Mesenchymal stem cell (in vitro differentiated cells and primary cell): ENCODE measurements at regions not wholly inside any gene's neighbourhood (a gene's known extent, or its start where the extent isn't known, plus 50 kb on each side); places are given as distances from the start of the nearest gene placed in this dataset.

Experiments used
- DNase-seq: peaks from one replicate; pipeline ENCODE4 v3.0.0-alpha.2; 2013
- H2AFZ ChIP-seq: one replicate; pipeline ENCODE4 v1.6.1; 2013; ENCODE audit warnings: low read depth, mild to moderate bottlenecking, control low read depth, inconsistent platforms, low read length, moderate library complexity
- H2AK5ac ChIP-seq: 2 replicates; pipeline ENCODE4 v1.6.1; 2013; ENCODE audit warnings: low read length, moderate library complexity, mild to moderate bottlenecking, inconsistent platforms; ENCODE audit not compliant: severe bottlenecking
- H2BK120ac ChIP-seq: one replicate; pipeline ENCODE4 v1.6.1; 2013; ENCODE audit warnings: low read depth, mild to moderate bottlenecking, inconsistent platforms, low read length, moderate library complexity
- H2BK12ac ChIP-seq, 2 experiments: one replicate each; pipeline ENCODE4 v1.6.1; 2013; ENCODE audit warnings: inconsistent platforms in 2 of 2, low read length in 2 of 2, mild to moderate bottlenecking in 2 of 2, moderate library complexity in 2 of 2, control low read depth in 1 of 2
- H2BK15ac ChIP-seq: one replicate; pipeline ENCODE4 v1.6.1; 2013; ENCODE audit warnings: mild to moderate bottlenecking, low read depth, inconsistent platforms; ENCODE audit not compliant: poor library complexity, severe bottlenecking
- H2BK5ac ChIP-seq: 2 replicates; pipeline ENCODE4 v1.6.1; 2013; ENCODE audit warnings: low read depth, mild to moderate bottlenecking, low read length, control low read depth, inconsistent platforms; ENCODE audit not compliant: poor library complexity, severe bottlenecking
- H3K14ac ChIP-seq, 2 experiments: one replicate each; pipeline ENCODE4 v1.6.1; 2013; ENCODE audit warnings: inconsistent platforms in 2 of 2, low read length in 2 of 2, control low read depth in 1 of 2, mild to moderate bottlenecking in 1 of 2, moderate library complexity in 1 of 2
- H3K18ac ChIP-seq, 2 experiments: one replicate each; pipeline ENCODE4 v1.6.1; 2013; ENCODE audit warnings: inconsistent platforms in 2 of 2, low read length in 2 of 2, control low read depth in 1 of 2, low read depth in 1 of 2, mild to moderate bottlenecking in 1 of 2
- H3K23ac ChIP-seq, 2 experiments: one replicate each; pipeline ENCODE4 v1.6.1; 2013; ENCODE audit warnings: inconsistent platforms in 2 of 2, low read length in 2 of 2, mild to moderate bottlenecking in 2 of 2, moderate library complexity in 2 of 2, control low read depth in 1 of 2
- H3K27ac ChIP-seq: 2 replicates; pipeline ENCODE4 v1.5.1; 2013; ENCODE audit warnings: mild to moderate bottlenecking, moderate library complexity, low read length, control low read depth, inconsistent platforms; ENCODE audit not compliant: poor library complexity, severe bottlenecking
- H3K27me3 ChIP-seq, 2 experiments: 2 replicates each; pipeline versions ENCODE4 v1.6.1 to v1.7.0; 2013; ENCODE audit warnings: low read length in 2 of 2, mild to moderate bottlenecking in 2 of 2, moderate library complexity in 2 of 2, control low read depth in 1 of 2, inconsistent platforms in 1 of 2; ENCODE audit not compliant: control insufficient read depth in 1 of 2, insufficient read depth in 1 of 2
- H3K36me3 ChIP-seq, 2 experiments: 2 replicates each; pipeline versions ENCODE4 v1.6.1 to v1.7.0; 2013; ENCODE audit warnings: low read length in 2 of 2, control low read depth in 1 of 2, inconsistent platforms in 1 of 2, low read depth in 1 of 2, mild to moderate bottlenecking in 1 of 2; ENCODE audit not compliant: insufficient read depth in 2 of 2, control insufficient read depth in 1 of 2
- H3K4ac ChIP-seq, 2 experiments: one replicate each; pipeline ENCODE4 v1.6.1; 2013; ENCODE audit warnings: inconsistent platforms in 2 of 2, low read length in 2 of 2, mild to moderate bottlenecking in 2 of 2, moderate library complexity in 2 of 2, control low read depth in 1 of 2, low read depth in 1 of 2
- H3K4me1 ChIP-seq: 2 replicates; pipeline ENCODE4 v1.6.1; 2013; ENCODE audit warnings: low read depth, low read length, control low read depth; ENCODE audit not compliant: control insufficient read depth, insufficient read depth
- H3K4me2 ChIP-seq: 2 replicates; pipeline ENCODE4 v1.6.1; 2013; ENCODE audit warnings: low read length, mild to moderate bottlenecking, inconsistent platforms; ENCODE audit not compliant: poor library complexity, severe bottlenecking
- H3K4me3 ChIP-seq, 2 experiments: 2 replicates each; pipeline versions ENCODE4 v1.5.1 to v1.7.0; 2013; ENCODE audit warnings: low read length in 2 of 2, mild to moderate bottlenecking in 2 of 2, control low read depth in 1 of 2, low read depth in 1 of 2; ENCODE audit not compliant: insufficient read depth in 1 of 2
- H3K79me1 ChIP-seq: replicated peaks from 2 replicates; pipeline ENCODE4 v1.6.1; 2013; ENCODE audit warnings: mild to moderate bottlenecking, control low read depth, low read length, inconsistent platforms; ENCODE audit not compliant: poor library complexity, severe bottlenecking
- H3K9ac ChIP-seq: 2 replicates; pipeline ENCODE4 v1.7.0; 2013; ENCODE audit warnings: mild to moderate bottlenecking, low read length, moderate library complexity
- H3K9me3 ChIP-seq: 2 replicates; pipeline ENCODE4 v1.7.0; 2013; ENCODE audit warnings: mild to moderate bottlenecking, low read length; ENCODE audit not compliant: control insufficient read depth
- H4K8ac ChIP-seq: one replicate; pipeline ENCODE4 v1.6.1; 2013; ENCODE audit warnings: inconsistent platforms, mild to moderate bottlenecking, low read length, moderate library complexity
- H4K91ac ChIP-seq: one replicate; pipeline ENCODE4 v1.6.1; 2013; ENCODE audit warnings: mild to moderate bottlenecking, low read length, inconsistent platforms
- WGBS: methylation state at CpG from one replicate; pipeline ENCODE4 v1.1.7; 2013; ENCODE audit warnings: mixed read lengths; 5-methylcytosine and 5-hydroxymethylcytosine counted together

DNA sequence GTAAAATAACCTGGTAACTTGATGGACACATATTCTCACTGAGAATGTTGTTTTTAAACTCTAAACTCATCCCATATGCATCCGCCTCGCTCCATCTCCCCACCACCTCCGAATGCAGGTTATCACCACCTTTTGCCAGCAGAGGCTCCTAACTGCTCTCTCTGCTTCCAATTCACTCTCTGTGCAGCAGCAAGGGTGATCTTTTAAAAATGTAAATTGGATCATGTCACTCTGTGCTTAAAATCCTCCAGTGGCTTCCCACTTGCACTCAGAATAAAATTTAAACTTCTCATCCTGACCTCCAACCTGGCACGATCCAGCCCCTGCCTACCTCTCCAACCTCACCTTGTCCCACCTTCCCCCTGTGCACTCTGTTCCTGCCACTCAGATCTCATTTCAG is 317.2 kb downstream of the ZSWIM6 start:
- H3K79me1 ChIP-seq: no peaks in the 10 kb centered on the region
- no peak overlapping the region for H3K4me3 ChIP-seq
- WGBS: 93% methylated on average over 4 of the region's 4 CpGs
- H3K9me3 ChIP-seq: no peaks in the 10 kb centered on the region
- no peak overlapping the region for H3K4me2 ChIP-seq
- H3K14ac ChIP-seq: no peak overlapping the region
- H2BK120ac ChIP-seq: no peak overlapping the region
- no peak overlapping the region for H2BK15ac ChIP-seq
- no peak overlapping the region for H3K4ac ChIP-seq
- H3K9ac ChIP-seq: no peak overlapping the region
- peaks cover 4 to 41% of the 10 kb centered on the region in 2 experiments for H3K27me3 ChIP-seq
- H3K4me1 ChIP-seq: no peaks in the 10 kb centered on the region
- no peak overlapping the region for H4K8ac ChIP-seq
- no peak overlapping the region for H2AFZ ChIP-seq
- DNase-seq: no peak
- no peaks in the 10 kb centered on the region for H3K36me3 ChIP-seq
- no peak overlapping the region for H3K27ac ChIP-seq
- H3K23ac ChIP-seq: no peak overlapping the region
- H4K91ac ChIP-seq: no peak overlapping the region
- H2BK5ac ChIP-seq: no peak overlapping the region
- H2BK12ac ChIP-seq: no peak overlapping the region
- H2AK5ac ChIP-seq: no peak overlapping the region
- H3K18ac ChIP-seq: no peak overlapping the region

DNA sequence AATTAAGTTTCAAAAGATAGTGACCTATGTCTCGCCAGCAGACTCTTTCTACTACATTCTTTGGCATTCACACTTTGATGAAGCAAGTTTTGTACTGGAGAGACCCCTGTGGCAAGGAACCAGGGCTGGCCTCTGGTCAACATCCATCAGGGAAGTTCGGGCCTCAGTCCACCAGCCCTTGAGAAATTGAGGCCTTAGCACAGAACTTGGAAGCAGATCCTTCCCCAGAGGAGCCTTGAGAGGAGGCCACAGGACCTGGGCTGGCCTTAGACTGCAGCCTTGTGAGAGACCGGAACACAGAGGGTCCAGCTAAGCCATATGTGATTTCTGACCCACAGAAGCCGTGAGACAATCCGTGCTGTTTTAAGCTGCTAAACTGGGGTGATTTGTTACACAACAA is 317.9 kb downstream of the ZSWIM6 start:
- no peak overlapping the region for H3K23ac ChIP-seq
- no peak overlapping the region for H4K8ac ChIP-seq
- DNase-seq: no peak
- H3K4ac ChIP-seq: no peak overlapping the region
- H4K91ac ChIP-seq: no peak overlapping the region
- WGBS: 79% methylated on average over 3 of the region's 5 CpGs
- peaks cover 2 to 39% of the 10 kb centered on the region in 2 experiments for H3K27me3 ChIP-seq
- H3K9ac ChIP-seq: no peak overlapping the region
- H3K4me1 ChIP-seq: peaks cover 2% of the 10 kb centered on the region
- H3K4me3 ChIP-seq: no peak overlapping the region
- no peaks in the 10 kb centered on the region for H3K79me1 ChIP-seq
- H3K4me2 ChIP-seq: no peak overlapping the region
- H3K27ac ChIP-seq: no peak overlapping the region
- no peak overlapping the region for H3K14ac ChIP-seq
- no peak overlapping the region for H3K18ac ChIP-seq
- H3K36me3 ChIP-seq: no peaks in the 10 kb centered on the region
- H2AFZ ChIP-seq: no peak overlapping the region
- no peak overlapping the region for H2BK5ac ChIP-seq
- no peak overlapping the region for H2AK5ac ChIP-seq
- H2BK12ac ChIP-seq: no peak overlapping the region
- no peak overlapping the region for H2BK15ac ChIP-seq
- H3K9me3 ChIP-seq: no peaks in the 10 kb centered on the region
- no peak overlapping the region for H2BK120ac ChIP-seq

DNA sequence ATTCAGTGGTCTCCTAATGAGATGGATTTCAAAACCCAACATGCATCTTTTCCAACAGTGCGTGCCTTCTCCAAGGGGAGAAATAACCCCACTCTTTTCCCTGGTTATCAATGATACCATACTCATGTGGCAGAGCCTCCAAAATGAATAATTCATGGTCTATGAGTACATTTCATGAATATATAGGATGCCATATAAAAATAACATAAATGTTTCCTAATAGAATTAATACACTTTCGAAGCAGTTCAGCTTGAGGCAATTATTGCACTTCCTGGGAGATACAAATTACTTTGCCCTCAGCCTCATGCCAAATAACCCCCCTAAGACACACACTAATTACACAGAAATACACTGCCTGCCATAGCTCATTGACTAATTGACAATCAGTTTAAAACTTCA is 318.6 kb downstream of the ZSWIM6 start:
- no peak overlapping the region for H2AK5ac ChIP-seq
- 97% methylated on average over 2 of the region's 2 CpGs for WGBS
- H2BK120ac ChIP-seq: no peak overlapping the region
- H3K18ac ChIP-seq: no peak overlapping the region
- H3K4me2 ChIP-seq: no peak overlapping the region
- H3K36me3 ChIP-seq: no peaks in the 10 kb centered on the region
- no peak overlapping the region for H2BK15ac ChIP-seq
- no peaks in the 10 kb centered on the region for H3K79me1 ChIP-seq
- H2AFZ ChIP-seq: no peak overlapping the region
- H2BK12ac ChIP-seq: no peak overlapping the region
- no peak overlapping the region for H3K4me3 ChIP-seq
- no peak overlapping the region for H3K4ac ChIP-seq
- H4K8ac ChIP-seq: no peak overlapping the region
- H4K91ac ChIP-seq: no peak overlapping the region
- no peak overlapping the region for H3K27ac ChIP-seq
- no peak overlapping the region for H3K14ac ChIP-seq
- peaks cover 2% of the 10 kb centered on the region for H3K4me1 ChIP-seq
- H2BK5ac ChIP-seq: no peak overlapping the region
- H3K9ac ChIP-seq: no peak overlapping the region
- H3K9me3 ChIP-seq: no peaks in the 10 kb centered on the region
- H3K27me3 ChIP-seq: peaks cover 0 to 34% of the 10 kb centered on the region in 2 experiments
- no peak for DNase-seq
- H3K23ac ChIP-seq: no peak overlapping the region

DNA sequence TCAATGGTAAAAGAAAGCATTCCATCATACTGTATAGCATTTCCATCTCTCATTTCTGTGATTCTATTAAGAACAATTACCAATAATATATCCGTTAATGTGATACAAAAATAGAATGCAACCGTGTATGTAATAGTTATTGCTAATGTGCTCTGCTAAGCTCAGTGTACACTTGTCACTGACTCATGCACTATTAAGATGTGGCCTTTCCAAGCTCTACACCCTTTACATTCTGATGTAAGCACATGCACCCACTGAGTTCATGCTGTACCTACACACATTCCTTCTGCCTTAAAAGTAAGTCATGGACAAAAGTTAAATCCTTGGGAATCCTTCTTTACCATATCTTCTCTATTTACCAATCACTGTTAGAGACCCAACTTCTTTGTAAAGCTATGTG is 319.1 kb downstream of the ZSWIM6 start:
- no peak overlapping the region for H2BK120ac ChIP-seq
- no peak overlapping the region for H3K4me2 ChIP-seq
- no peaks in the 10 kb centered on the region for H3K36me3 ChIP-seq
- no peak overlapping the region for H3K9ac ChIP-seq
- H3K18ac ChIP-seq: no peak overlapping the region
- H4K8ac ChIP-seq: no peak overlapping the region
- no peak for DNase-seq
- H3K79me1 ChIP-seq: no peaks in the 10 kb centered on the region
- H2BK12ac ChIP-seq: no peak overlapping the region
- H3K9me3 ChIP-seq: no peaks in the 10 kb centered on the region
- no peak overlapping the region for H3K27ac ChIP-seq
- peaks cover 2% of the 10 kb centered on the region for H3K4me1 ChIP-seq
- H3K23ac ChIP-seq: no peak overlapping the region
- no peak overlapping the region for H3K4ac ChIP-seq
- H2AFZ ChIP-seq: no peak overlapping the region
- no peak overlapping the region for H2BK15ac ChIP-seq
- H3K27me3 ChIP-seq: peaks cover 0 to 36% of the 10 kb centered on the region in 2 experiments
- no peak overlapping the region for H3K4me3 ChIP-seq
- H2AK5ac ChIP-seq: no peak overlapping the region
- no peak overlapping the region for H4K91ac ChIP-seq
- 95% methylated on average over 2 of the region's 2 CpGs for WGBS
- H3K14ac ChIP-seq: no peak overlapping the region
- no peak overlapping the region for H2BK5ac ChIP-seq
